SK-N-SH (cell line): ENCODE measurements at regions not wholly inside any gene's neighbourhood (a gene's known extent, or its start where the extent isn't known, plus 50 kb on each side); places are given as distances from the start of the nearest gene placed in this dataset.

Experiments
- CTCF ChIA-PET: fragments of 300-600, 350-600 bp; formaldehyde crosslinking; extraction: SDS; loops from one replicate; lab custom pipeline; 2021; lab: Yijun Ruan, JAX
- POLR2A ChIA-PET: fragments of 350-600 bp; sonication (Branson Sonifier 250); formaldehyde crosslinking; extraction: SDS; loops from one replicate; lab custom pipeline; 2020; ENCODE audit warnings: antibody characterized with exemption, inconsistent platforms; lab: Yijun Ruan, JAX
- DNase-seq: peaks from one replicate; pipeline ENCODE4 v3.0.0; 2012
- H2AFZ ChIP-seq: fragments of 200-600 bp; sonication (generic); 2 replicates; pipeline ENCODE4 v1.8.1; 2016; ENCODE audit warnings: antibody characterized with exemption, mild to moderate bottlenecking, low read depth
- H3F3A ChIP-seq: fragments of 200-600 bp; sonication (generic); replicated peaks from 2 replicates; pipeline ENCODE3; 2016; ENCODE audit warnings: antibody characterized with exemption, mild to moderate bottlenecking; ENCODE audit not compliant: insufficient read depth
- H3K27ac ChIP-seq, 2 experiments: fragments of 200-500 bp in 1 of 2; fragments of 200-600 bp in 1 of 2; sonication (Bioruptor generic) in 1 of 2; sonication (generic), shearing (Covaris generic) in 1 of 2; 2 replicates each; pipeline versions ENCODE4 v1.5.1 to v1.6.1; 2014 to 2016; ENCODE audit warnings: low read depth in 2 of 2, inconsistent platforms in 1 of 2, low read length in 1 of 2, mild to moderate bottlenecking in 1 of 2, mixed read lengths in 1 of 2
- H3K27me3 ChIP-seq: fragments of 200-600 bp; sonication (generic), shearing (Covaris generic); 2 replicates; pipeline ENCODE4 v1.6.1; 2016; ENCODE audit warnings: mixed run types; ENCODE audit not compliant: insufficient read depth
- H3K36me3 ChIP-seq, 2 experiments: fragments of 200-500 bp in 1 of 2; fragments of 200-600 bp in 1 of 2; sonication (Bioruptor generic) in 1 of 2; sonication (generic) in 1 of 2; replicated peaks in 1 of 2; 2 replicates each; pipeline versions ENCODE3 to v1.5.1; 2014 to 2016; ENCODE audit warnings: low read length in 1 of 2, mild to moderate bottlenecking in 1 of 2; ENCODE audit not compliant: insufficient read depth in 2 of 2, control insufficient read depth in 1 of 2
- H3K4me1 ChIP-seq, 2 experiments: fragments of 200-500 bp in 1 of 2; fragments of 200-600 bp in 1 of 2; sonication (Bioruptor generic) in 1 of 2; sonication (generic), shearing (Covaris generic) in 1 of 2; 2 replicates each; pipeline versions ENCODE4 v1.5.1 to v1.6.1; 2014 to 2016; ENCODE audit warnings: low read depth in 1 of 2, low read length in 1 of 2, mixed run types in 1 of 2; ENCODE audit not compliant: insufficient read depth in 2 of 2, control insufficient read depth in 1 of 2
- H3K4me2 ChIP-seq: fragments of 200-600 bp; sonication (generic), shearing (Covaris generic); 2 replicates; pipeline ENCODE4 v1.6.1; 2017; ENCODE audit warnings: mixed run types
- H3K4me3 ChIP-seq, 2 experiments: fragments of 200-500 bp in 1 of 2; fragments of 200-600 bp in 1 of 2; sonication (Bioruptor generic) in 1 of 2; sonication (generic), shearing (Covaris generic) in 1 of 2; 2 replicates each; pipeline versions ENCODE4 v1.5.1 to v1.8.1; 2014 to 2016; ENCODE audit warnings: low read depth in 2 of 2, inconsistent platforms in 1 of 2, low read length in 1 of 2, mild to moderate bottlenecking in 1 of 2, mixed read lengths in 1 of 2, moderate library complexity in 1 of 2
- H3K79me2 ChIP-seq: fragments of 200-600 bp; sonication (generic); 2 replicates; pipeline ENCODE4 v1.8.1; 2017; ENCODE audit warnings: mild to moderate bottlenecking; ENCODE audit not compliant: insufficient read depth
- H3K9ac ChIP-seq: fragments of 200-600 bp; sonication (generic); 2 replicates; pipeline ENCODE4 v1.6.1; 2017; ENCODE audit warnings: mixed run types
- H3K9me2 ChIP-seq: fragments of 200-600 bp; sonication (generic); 2 replicates; pipeline ENCODE4 v1.6.1; 2017; ENCODE audit warnings: mixed run types
- H3K9me3 ChIP-seq: fragments of 200-600 bp; sonication (generic); 2 replicates; pipeline ENCODE4 v1.6.1; 2017; ENCODE audit warnings: mixed run types, mild to moderate bottlenecking, moderate library complexity
- H4K20me1 ChIP-seq: fragments of 200-600 bp; sonication (generic); 2 replicates; pipeline ENCODE4 v1.6.1; 2017; ENCODE audit warnings: mild to moderate bottlenecking, mixed run types; ENCODE audit not compliant: insufficient read depth
- CHD2 ChIP-seq: fragments of 150-350 bp; IDR thresholded peaks from 2 replicates; pipeline ENCODE4 v1.6.1; 2018; ENCODE audit warnings: low read length; ENCODE audit not compliant: partially characterized antibody
- ELF1 ChIP-seq: IDR thresholded peaks from 2 replicates; pipeline ENCODE4 v1.4.0; 2012
- EP300 ChIP-seq, 2 experiments: IDR thresholded peaks; 2 replicates each; pipeline versions ENCODE4 v1.4.0 to v1.6.1; 2012; ENCODE audit warnings: borderline replicate concordance in 1 of 2, low read depth in 1 of 2, low read length in 1 of 2
- EZH2phosphoT487 ChIP-seq: fragments of 200-600 bp; sonication (generic); IDR thresholded peaks from 2 replicates; pipeline ENCODE4 v1.6.1; 2017; ENCODE audit warnings: low read depth, mixed run types, mild to moderate bottlenecking, antibody characterized with exemption, moderate library complexity, borderline replicate concordance
- GABPA ChIP-seq: IDR thresholded peaks from 2 replicates; pipeline ENCODE4 v1.4.0; 2012; ENCODE audit warnings: low read depth, mild to moderate bottlenecking
- GATA2 ChIP-seq: sonication (generic); formaldehyde crosslinking; IDR thresholded peaks from 2 replicates; pipeline ENCODE4 v1.5.0; 2020; ENCODE audit warnings: mild to moderate bottlenecking, missing genetic modification reagents
- MAX ChIP-seq: IDR thresholded peaks from 2 replicates; pipeline ENCODE4 v1.4.0; 2012; ENCODE audit warnings: low read depth
- MEF2A ChIP-seq: IDR thresholded peaks from 2 replicates; pipeline ENCODE4 v1.4.0; 2012; ENCODE audit warnings: low read depth, borderline replicate concordance
- RAD21 ChIP-seq: IDR thresholded peaks from 2 replicates; pipeline ENCODE4 v1.6.1; 2012; ENCODE audit warnings: mild to moderate bottlenecking, low read length
- RCOR1 ChIP-seq: fragments of 150-350 bp; IDR thresholded peaks from 2 replicates; pipeline ENCODE4 v1.6.1; 2017; ENCODE audit warnings: antibody characterized with exemption, low read length
- RFX5 ChIP-seq: IDR thresholded peaks from 2 replicates; pipeline ENCODE4 v1.6.1; 2012; ENCODE audit warnings: mild to moderate bottlenecking, improper control_type of control experiment, low read length
- SIN3A ChIP-seq: IDR thresholded peaks from 2 replicates; pipeline ENCODE4 v1.6.1; 2012; ENCODE audit warnings: low read depth, mild to moderate bottlenecking, low read length, moderate library complexity, borderline replicate concordance
- TEAD4 ChIP-seq: IDR thresholded peaks from 2 replicates; pipeline ENCODE4 v1.4.0; 2012; ENCODE audit warnings: mild to moderate bottlenecking, borderline replicate concordance; ENCODE audit not compliant: insufficient read depth
- USF2 ChIP-seq: fragments of 150-350 bp; IDR thresholded peaks from 2 replicates; pipeline ENCODE4 v1.6.1; 2017; ENCODE audit warnings: antibody characterized with exemption, low read length, low read depth, borderline replicate concordance
- YY1 ChIP-seq: IDR thresholded peaks from 2 replicates; pipeline ENCODE4 v1.4.0; 2012; ENCODE audit warnings: low read depth, mild to moderate bottlenecking
- WGBS: methylation state at CpG from one replicate; pipeline ENCODE4 v1.1.6; 2017; ENCODE audit warnings: low lambda C conversion rate; 5-methylcytosine and 5-hydroxymethylcytosine counted together
- TF ChIP-seq, protein P1 (sequence below): fragments of 200-600 bp; sonication (generic); IDR thresholded peaks from 2 replicates; pipeline ENCODE4 v1.6.1; 2017; ENCODE audit warnings: antibody characterized with exemption, mild to moderate bottlenecking, moderate library complexity

- TF ChIP-seq MAX (no peak), YY1 (no peak)
Measured at GRCh38 chr18:34567857-34568256, 142.2 kb upstream of the DTNA start (continued).

DNA sequence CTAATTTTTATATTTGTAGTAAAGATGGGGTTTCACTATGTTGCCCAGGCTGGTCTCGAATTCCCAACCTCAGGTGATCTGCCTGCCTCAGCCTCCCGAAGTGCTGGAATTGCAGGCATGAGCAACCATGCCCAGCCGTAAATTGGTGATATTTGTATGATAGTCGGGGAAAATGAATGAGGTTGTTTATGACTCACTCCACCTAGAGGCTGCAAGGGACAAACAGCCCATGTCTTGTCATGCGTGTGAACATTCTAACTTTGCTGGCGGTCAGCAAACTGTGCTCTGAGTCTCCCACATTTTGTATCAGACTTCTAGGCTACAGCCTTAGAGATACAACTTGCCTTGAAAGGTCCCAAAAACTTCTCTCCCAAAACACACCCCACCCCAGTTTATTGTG lies 133.5 kb upstream of the DTNA start:
- TF ChIP-seq RFX5, result no peak
- no peak for TF ChIP-seq EP300 (IDR thresholded peaks at IDR 0.05; ENCODE audit: borderline replicate concordance in 1 of 2, low read depth in 1 of 2, low read length in 1 of 2)
- TF ChIP-seq, protein P1, sequence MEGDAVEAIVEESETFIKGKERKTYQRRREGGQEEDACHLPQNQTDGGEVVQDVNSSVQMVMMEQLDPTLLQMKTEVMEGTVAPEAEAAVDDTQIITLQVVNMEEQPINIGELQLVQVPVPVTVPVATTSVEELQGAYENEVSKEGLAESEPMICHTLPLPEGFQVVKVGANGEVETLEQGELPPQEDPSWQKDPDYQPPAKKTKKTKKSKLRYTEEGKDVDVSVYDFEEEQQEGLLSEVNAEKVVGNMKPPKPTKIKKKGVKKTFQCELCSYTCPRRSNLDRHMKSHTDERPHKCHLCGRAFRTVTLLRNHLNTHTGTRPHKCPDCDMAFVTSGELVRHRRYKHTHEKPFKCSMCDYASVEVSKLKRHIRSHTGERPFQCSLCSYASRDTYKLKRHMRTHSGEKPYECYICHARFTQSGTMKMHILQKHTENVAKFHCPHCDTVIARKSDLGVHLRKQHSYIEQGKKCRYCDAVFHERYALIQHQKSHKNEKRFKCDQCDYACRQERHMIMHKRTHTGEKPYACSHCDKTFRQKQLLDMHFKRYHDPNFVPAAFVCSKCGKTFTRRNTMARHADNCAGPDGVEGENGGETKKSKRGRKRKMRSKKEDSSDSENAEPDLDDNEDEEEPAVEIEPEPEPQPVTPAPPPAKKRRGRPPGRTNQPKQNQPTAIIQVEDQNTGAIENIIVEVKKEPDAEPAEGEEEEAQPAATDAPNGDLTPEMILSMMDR, result no peak
- TF ChIP-seq TEAD4, result no peak
- TF ChIP-seq MAX, result no peak
- no peak for TF ChIP-seq GATA2
- TF ChIP-seq ELF1, result no peak
- TF ChIP-seq SIN3A, result no peak
- no peak for TF ChIP-seq CHD2
- TF ChIP-seq RCOR1, result no peak
- TF ChIP-seq MEF2A, result no peak
- TF ChIP-seq RAD21, result no peak
- no peak for TF ChIP-seq GABPA
- no peak for TF ChIP-seq USF2
- no peak for TF ChIP-seq EZH2phosphoT487
- Histone ChIP-seq H3K9me2 (no peaks in the 10 kb centered on the region), H3K9me3 (no peaks in the 10 kb centered on the region), H3K79me2 (no peaks in the 10 kb centered on the region), H3K4me1 (no peaks in the 10 kb centered on the region), H3K4me3 (no peak overlapping the region), H3K27ac (no peak overlapping the region), H3K36me3 (no peaks in the 10 kb centered on the region), H3K9ac (no peak overlapping the region), H3K27me3 (no peaks in the 10 kb centered on the region), H3K4me2 (no peak overlapping the region), H4K20me1 (no peaks in the 10 kb centered on the region), H3F3A (no peaks in the 10 kb centered on the region), H2AFZ (no peak overlapping the region)
- WGBS, result 51% methylated on average over 6 of the region's 6 CpGs
- no peak for DNase-seq
- POLR2A ChIA-PET, result no interaction called here
- CTCF ChIA-PET, result no interaction called here
